ENCODE measurements at regions not wholly inside any gene's neighbourhood (a gene's known extent, or its start where the extent isn't known, plus 50 kb on each side); places are given as distances from the start of the nearest gene placed in this dataset.

DNA sequence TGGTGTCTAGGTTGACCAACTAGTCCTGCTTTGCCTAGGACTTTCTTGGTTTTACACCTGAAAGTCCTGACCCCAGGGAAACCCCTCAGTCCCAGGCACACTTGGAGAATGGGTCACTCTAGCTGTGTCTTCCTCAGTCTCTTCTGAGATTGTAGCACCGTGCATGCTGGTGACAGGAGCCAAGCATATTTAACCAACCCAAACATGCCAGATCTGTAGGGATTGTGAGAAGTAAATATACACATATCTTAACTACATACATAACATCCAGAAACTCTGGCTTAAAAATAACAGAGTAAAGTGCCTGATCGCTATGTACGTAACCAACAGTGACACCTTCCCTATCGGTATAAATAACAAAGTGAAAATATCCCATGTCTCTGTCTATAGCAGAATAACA is 158.1 kb downstream of the HAPSTR1 start:
- TF ChIP-seq EZH2 (IDR thresholded peaks at IDR 0.05; ENCODE audit: insufficient read depth, poor library complexity, severe bottlenecking) (no peak), EZH2phosphoT487 (IDR thresholded peaks at IDR 0.05; ENCODE audit: insufficient read depth, low read depth) (no peak)
